GM21723 (cell line): ENCODE measurements at regions not wholly inside any gene's neighbourhood (a gene's known extent, or its start where the extent isn't known, plus 50 kb on each side); places are given as distances from the start of the nearest gene placed in this dataset.

Experiments used
- ATAC-seq: cut with Tn5 transposase; IDR thresholded peaks from one replicate; pipeline ENCODE4 v1.9.1; 2021; ENCODE audit warnings: mild to moderate bottlenecking, moderate library complexity; ENCODE audit not compliant: unreplicated experiment

DNA sequence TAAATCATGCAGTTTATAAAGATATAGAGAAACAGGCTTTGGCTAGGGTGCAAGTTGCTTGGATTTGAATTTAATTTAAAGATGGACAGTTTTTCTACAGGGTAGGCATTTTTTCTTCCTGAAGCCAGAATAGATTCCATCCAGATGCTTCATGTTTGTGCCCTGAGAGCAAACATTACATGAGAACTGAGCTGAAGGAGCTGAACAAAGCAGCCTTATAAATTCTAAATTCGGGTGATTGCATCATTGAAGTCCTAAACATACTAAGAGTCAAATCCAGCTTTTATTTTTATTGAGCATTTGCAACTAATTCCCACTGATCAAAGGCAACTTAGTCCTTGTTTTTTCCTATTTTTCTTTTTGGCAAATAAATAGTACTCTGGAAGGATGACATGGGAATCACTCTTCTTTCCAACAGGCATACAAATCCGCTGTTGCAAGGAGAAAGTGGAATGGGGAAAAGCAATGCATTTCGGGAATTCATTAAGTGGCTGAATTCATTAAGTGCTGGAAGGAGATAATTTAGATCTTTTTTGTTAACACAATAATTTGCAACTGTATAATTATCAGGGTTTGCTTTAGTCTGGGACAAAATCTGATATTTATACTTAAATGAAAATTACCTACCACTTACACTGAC is 828.0 kb downstream of the SLC4A3 start:
- ATAC-seq: no peak

- ATAC-seq: no peak
Measured at GRCh38 chr2:220458051-220458450, 830.6 kb downstream of the SLC4A3 start.

DNA sequence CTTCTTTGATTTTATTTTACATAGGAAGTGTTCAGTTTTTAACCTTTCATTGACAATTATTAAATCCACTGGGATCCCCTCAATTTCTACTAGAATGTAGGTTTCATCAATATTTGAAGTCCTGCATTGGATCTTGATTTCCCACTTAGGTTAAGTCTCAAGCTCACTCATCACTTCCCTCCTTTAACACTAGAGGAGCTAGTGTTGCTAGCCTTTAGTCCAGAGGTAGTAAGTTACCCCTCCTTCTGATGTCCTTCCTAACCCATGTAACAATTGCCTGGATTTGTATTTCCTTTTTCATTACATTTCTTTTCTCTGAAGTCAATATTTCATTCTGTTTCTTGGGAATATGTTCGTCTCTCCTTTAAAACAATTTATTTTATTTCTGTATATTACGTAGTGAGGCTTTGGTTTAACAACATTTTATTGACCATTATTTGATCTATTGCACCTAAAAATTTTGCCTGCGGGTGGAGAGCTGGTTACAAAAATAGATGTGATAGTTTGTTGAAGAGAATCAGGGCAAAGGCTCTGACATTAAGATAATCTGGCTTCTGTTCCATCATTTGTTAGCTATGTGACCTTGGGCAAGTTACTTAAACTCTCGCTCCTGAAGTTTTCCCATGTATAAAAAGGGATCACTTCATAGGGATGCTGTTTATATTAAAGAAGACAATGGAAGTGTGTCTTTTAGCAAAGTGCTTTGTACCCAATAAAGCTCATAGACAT is 833.0 kb downstream of the SLC4A3 start:
- ATAC-seq: no peak

DNA sequence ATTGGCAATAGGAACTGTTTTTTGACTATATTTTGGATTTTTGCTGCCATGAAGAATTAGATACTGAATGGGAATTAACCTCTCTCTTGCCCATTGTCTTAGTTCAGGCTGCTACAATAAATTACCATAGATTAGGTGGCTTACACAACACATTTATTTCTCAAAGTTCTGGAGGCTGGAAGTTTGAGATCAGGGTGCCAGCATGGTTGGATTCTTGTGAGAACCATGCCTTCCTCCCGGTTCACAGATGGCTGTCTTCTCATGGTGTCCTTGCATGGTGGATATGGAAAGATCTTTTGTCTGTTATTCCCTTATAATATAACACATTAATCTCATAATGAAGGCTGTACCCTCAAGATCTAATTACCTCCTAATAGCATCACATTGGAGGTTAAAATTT is 836.4 kb downstream of the SLC4A3 start:
- ATAC-seq: no peak

- ATAC-seq: no peak
Measured at GRCh38 chr2:220465700-220466099, 838.3 kb downstream of the SLC4A3 start.

- ATAC-seq: no peak
Measured at GRCh38 chr2:220466251-220466691, 838.8 kb downstream of the SLC4A3 start.

- ATAC-seq: no peak
Measured at GRCh38 chr2:220469201-220469600, 841.8 kb downstream of the SLC4A3 start.

DNA sequence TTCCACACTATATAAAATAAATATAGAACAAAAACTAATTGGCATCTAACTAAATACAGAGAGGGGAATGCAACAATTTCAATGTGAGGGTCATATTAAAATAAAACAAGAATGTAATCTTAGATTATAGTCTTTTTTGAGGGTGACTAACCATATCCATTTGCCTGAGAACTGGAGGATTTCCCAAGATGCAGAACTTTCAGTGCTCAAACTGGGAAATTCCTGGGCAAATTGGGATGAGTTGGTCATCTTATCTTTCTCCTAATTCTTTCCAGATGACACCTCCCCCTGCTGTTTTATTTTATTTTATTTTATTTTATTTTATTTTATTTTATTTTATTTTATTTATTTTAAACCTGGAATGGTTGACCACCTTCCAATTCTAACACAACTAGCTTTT is 846.2 kb downstream of the SLC4A3 start:
- ATAC-seq: no peak

- ATAC-seq: no peak
Measured at GRCh38 chr2:220476877-220477276, 849.4 kb downstream of the SLC4A3 start.

- ATAC-seq: no peak
Measured at GRCh38 chr2:220478305-220479058, 851.1 kb downstream of the SLC4A3 start.

GRCh38 chr2:220482716-220483115 is 855.3 kb downstream of the SLC4A3 start:
- no peak for ATAC-seq

GRCh38 chr2:220489121-220489520 is 861.7 kb downstream of the SLC4A3 start:
- no peak for ATAC-seq

- ATAC-seq: no peak
Measured at GRCh38 chr2:220491670-220492069, 864.2 kb downstream of the SLC4A3 start.

GRCh38 chr2:220493871-220494525 is 866.6 kb downstream of the SLC4A3 start:
- ATAC-seq: no peak

DNA sequence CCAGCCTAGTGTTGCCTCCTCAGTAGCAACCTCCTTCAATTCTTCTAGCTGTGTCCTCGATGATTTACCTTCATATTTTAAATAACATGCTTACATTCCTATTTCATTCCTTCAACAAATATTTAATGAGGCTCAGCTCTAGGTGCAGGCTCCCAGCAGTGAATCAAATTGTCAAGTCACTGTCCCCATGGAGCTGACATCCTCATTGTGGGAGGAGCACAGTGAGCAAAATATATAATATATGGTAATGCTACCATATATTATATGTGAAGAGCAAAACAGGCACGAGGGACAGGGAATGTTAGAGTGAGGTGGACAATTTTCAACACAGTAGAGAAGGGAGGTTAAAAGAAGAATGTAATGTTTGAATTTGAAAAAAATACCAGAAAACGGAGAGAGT is 869.1 kb downstream of the SLC4A3 start:
- ATAC-seq: no peak

GRCh38 chr2:220499225-220499624 is 871.8 kb downstream of the SLC4A3 start:
- no peak for ATAC-seq

- ATAC-seq: no peak
Measured at GRCh38 chr2:220502539-220502938, 875.1 kb downstream of the SLC4A3 start.

DNA sequence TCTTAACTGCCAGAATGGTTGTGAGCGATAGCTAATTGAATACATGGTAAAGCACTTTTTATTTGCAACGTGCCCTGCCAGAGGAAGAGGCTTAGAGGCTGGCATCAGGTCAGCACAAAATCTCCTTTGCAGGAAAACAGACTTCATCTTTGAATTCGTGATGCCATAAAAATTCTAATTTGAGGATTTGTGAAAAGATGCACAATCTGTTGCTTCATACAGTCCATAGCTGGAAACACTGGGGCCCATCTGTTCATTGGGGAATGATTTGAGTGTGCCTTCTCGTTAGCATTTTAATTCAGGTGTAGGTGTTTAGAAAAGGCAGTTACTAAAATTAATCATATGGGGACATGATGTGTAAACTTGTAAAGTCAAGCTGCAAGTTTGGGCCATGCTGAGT is 876.0 kb downstream of the SLC4A3 start:
- ATAC-seq: no peak

GRCh38 chr2:220504938-220505503 is 877.6 kb downstream of the SLC4A3 start:
- no peak for ATAC-seq

- no peak for ATAC-seq
Measured at GRCh38 chr2:220506466-220506865, 879.0 kb downstream of the SLC4A3 start.
